Breast epithelium (tissue), 4 donors: ENCODE measurements at regions not wholly inside any gene's neighbourhood (a gene's known extent, or its start where the extent isn't known, plus 50 kb on each side); places are given as distances from the start of the nearest gene placed in this dataset.

ENCODE experiments used
- DNase-seq, 2 donors: peaks; one replicate each; pipeline ENCODE4 v3.0.0-alpha.2; 2019; ENCODE audit warnings: low spot score in 2 of 2
- H3K27ac ChIP-seq, 2 donors: fragments of 200-600 bp; sonication (generic) in 1 of 2; one replicate each; pipeline ENCODE4 v1.5.1; 2016 to 2019; ENCODE audit warnings: mild to moderate bottlenecking in 1 of 2
- H3K27me3 ChIP-seq, 2 donors: fragments of 200-600 bp; sonication (generic) in 1 of 2; one replicate each; pipeline versions ENCODE4 v1.5.1 to v1.6.0; 2017 to 2019; ENCODE audit warnings: control low read depth in 1 of 2, mild to moderate bottlenecking in 1 of 2
- H3K36me3 ChIP-seq: fragments of 200-600 bp; one replicate; pipeline ENCODE4 v1.5.1; 2019
- H3K4me1 ChIP-seq, 2 donors: fragments of 200-600 bp; sonication (generic); one replicate each; pipeline ENCODE4 v1.5.1; 2016 to 2019; ENCODE audit warnings: control low read depth in 1 of 2
- H3K4me3 ChIP-seq, 3 donors: fragments of 200-600 bp; sonication (generic); 1 replicate in 2 of 3; 2 replicates in 1 of 3; pipeline ENCODE4 v1.5.1; 2016 to 2019; ENCODE audit warnings: mild to moderate bottlenecking in 3 of 3, moderate library complexity in 2 of 3
- H3K9me3 ChIP-seq, 2 donors: fragments of 200-600 bp; sonication (generic) in 1 of 2; one replicate each; pipeline ENCODE4 v1.5.1; 2016 to 2019; ENCODE audit warnings: control low read depth in 1 of 2
- POLR2A ChIP-seq: fragments of 450-650 bp; IDR thresholded peaks from one replicate; pipeline ENCODE4 v1.6.1; 2016; ENCODE audit warnings: antibody characterized with exemption, mild to moderate bottlenecking, moderate library complexity
- POLR2AphosphoS5 ChIP-seq, 3 donors: sonication (generic); formaldehyde crosslinking; IDR thresholded peaks; one replicate each; pipeline ENCODE4 v1.6.1; 2017; ENCODE audit warnings: antibody characterized with exemption in 3 of 3
- intact Hi-C: fragments of 100-400 bp; cut with DNase I; formaldehyde crosslinking; loops from one replicate; pipeline ENCODE4 v1.15.1; 2023; ENCODE audit warnings: low total_unique reads
- TF ChIP-seq, protein P1 (sequence below), 3 donors: fragments of 450-650 bp; IDR thresholded peaks; one replicate each; pipeline ENCODE4 v1.5.1; 2016 to 2017; ENCODE audit warnings: antibody characterized with exemption in 3 of 3, mild to moderate bottlenecking in 3 of 3, moderate library complexity in 3 of 3

GRCh38 chr11:116529271-116529670 is 243.5 kb downstream of the BUD13 start:
- TF ChIP-seq, protein P1, sequence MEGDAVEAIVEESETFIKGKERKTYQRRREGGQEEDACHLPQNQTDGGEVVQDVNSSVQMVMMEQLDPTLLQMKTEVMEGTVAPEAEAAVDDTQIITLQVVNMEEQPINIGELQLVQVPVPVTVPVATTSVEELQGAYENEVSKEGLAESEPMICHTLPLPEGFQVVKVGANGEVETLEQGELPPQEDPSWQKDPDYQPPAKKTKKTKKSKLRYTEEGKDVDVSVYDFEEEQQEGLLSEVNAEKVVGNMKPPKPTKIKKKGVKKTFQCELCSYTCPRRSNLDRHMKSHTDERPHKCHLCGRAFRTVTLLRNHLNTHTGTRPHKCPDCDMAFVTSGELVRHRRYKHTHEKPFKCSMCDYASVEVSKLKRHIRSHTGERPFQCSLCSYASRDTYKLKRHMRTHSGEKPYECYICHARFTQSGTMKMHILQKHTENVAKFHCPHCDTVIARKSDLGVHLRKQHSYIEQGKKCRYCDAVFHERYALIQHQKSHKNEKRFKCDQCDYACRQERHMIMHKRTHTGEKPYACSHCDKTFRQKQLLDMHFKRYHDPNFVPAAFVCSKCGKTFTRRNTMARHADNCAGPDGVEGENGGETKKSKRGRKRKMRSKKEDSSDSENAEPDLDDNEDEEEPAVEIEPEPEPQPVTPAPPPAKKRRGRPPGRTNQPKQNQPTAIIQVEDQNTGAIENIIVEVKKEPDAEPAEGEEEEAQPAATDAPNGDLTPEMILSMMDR (IDR thresholded peaks at IDR 0.05): no peak
- TF ChIP-seq POLR2A: no peak
- TF ChIP-seq POLR2AphosphoS5 (IDR thresholded peaks at IDR 0.05): no peak
- Histone ChIP-seq H3K9me3 (peaks cover 0 to 4% of the 10 kb centered on the region in 2 donors), H3K27ac (no peak overlapping the region), H3K4me3 (no peak overlapping the region), H3K36me3 (no peaks in the 10 kb centered on the region), H3K27me3 (peaks cover 0 to 9% of the 10 kb centered on the region in 2 donors), H3K4me1 (no peaks in the 10 kb centered on the region)
- no peak for DNase-seq
- intact Hi-C loops: no loop called here

DNA sequence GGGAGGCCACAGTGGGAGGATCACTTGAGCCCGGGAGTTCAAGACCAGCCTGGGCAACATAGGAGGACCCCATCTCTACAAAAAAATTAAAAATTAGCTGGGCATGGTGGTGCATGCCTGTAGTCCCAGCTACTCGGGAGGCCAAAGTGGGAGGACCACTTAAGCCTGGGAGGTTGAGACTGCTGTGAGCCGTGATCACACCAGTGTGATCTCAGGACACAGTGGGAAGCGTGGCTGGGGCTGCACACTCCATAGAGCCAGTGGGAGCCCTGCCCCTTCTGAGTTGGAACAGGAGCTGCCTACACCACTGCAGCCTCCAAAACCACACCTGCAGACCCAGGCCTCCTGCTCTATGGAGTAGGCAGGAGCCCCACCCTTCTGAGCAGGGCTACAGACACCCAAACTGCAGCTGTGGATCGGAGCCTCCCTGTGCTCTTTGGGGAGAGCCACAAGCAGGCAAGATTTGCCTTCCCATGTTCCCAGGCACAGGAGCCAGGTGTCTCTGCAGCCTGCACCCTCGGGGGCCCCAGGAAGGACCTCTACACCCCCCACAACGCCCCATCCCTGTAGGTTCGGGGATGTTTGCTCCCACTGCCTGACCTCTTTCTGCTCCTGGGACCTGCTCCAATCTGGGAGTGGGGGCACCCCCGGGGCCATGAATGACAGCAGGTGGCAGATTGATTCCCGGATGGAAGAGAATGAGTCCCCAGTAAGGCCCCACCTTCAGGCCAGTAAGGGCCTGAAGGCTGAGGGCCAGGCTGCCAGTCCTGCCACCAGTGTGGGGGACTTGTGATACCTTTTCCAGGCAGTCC is 245.4 kb downstream of the BUD13 start:
- Histone ChIP-seq H3K36me3 (no peaks in the 10 kb centered on the region), H3K4me1 (no peaks in the 10 kb centered on the region), H3K4me3 (no peak overlapping the region), H3K27me3 (peaks cover 0 to 6% of the 10 kb centered on the region in 2 donors), H3K27ac (no peak overlapping the region), H3K9me3 (peaks cover 0 to 4% of the 10 kb centered on the region in 2 donors)
- TF ChIP-seq POLR2AphosphoS5 (IDR thresholded peaks at IDR 0.05) (no peak), POLR2A (no peak)
- TF ChIP-seq, protein P1 (IDR thresholded peaks at IDR 0.05): no peak
- intact Hi-C loops: no loop called here
- no peak for DNase-seq

GRCh38 chr11:116525961-116526495 is 246.8 kb downstream of the BUD13 start:
- Histone ChIP-seq H3K27me3 (peaks cover 0 to 6% of the 10 kb centered on the region in 2 donors), H3K27ac (no peak overlapping the region), H3K4me1 (no peaks in the 10 kb centered on the region), H3K4me3 (no peak overlapping the region), H3K9me3 (peaks cover 0 to 4% of the 10 kb centered on the region in 2 donors), H3K36me3 (no peaks in the 10 kb centered on the region)
- intact Hi-C loops: no loop called here
- no peak for DNase-seq
- TF ChIP-seq POLR2A: no peak
- no peak for TF ChIP-seq POLR2AphosphoS5 (IDR thresholded peaks at IDR 0.05)
- TF ChIP-seq, protein P1 (IDR thresholded peaks at IDR 0.05): no peak

DNA sequence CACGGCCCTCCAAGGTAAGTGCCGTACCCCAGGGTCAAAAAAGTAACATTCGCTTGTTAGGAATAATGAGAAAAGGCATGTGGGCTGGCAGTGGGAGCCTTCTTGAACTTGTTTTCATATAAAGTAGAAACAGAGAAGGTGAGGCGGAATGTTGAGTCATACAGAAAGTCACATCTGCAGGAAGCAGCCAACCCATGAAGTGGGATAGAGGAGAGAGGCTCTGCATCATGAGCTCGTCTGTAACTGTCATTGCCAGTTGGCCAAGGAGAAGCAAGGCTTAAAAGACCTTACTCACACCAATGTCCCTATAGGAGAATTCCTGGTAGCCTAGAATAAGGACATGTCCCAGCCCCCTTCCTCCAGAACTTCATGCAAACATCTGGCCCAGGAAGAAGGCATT is 253.3 kb downstream of the BUD13 start:
- no peaks in the 10 kb centered on the region for H3K4me1 ChIP-seq
- H3K9me3 ChIP-seq: no peaks in the 10 kb centered on the region
- no peaks in the 10 kb centered on the region for H3K27me3 ChIP-seq
- H3K36me3 ChIP-seq: no peaks in the 10 kb centered on the region
- no peak overlapping the region for H3K4me3 ChIP-seq
- TF ChIP-seq, protein P1 (IDR thresholded peaks at IDR 0.05): no peak
- TF ChIP-seq POLR2A (no peak), POLR2AphosphoS5 (IDR thresholded peaks at IDR 0.05) (no peak)
- intact Hi-C loops: no loop called here
- no peak overlapping the region for H3K27ac ChIP-seq
- no peak for DNase-seq

DNA sequence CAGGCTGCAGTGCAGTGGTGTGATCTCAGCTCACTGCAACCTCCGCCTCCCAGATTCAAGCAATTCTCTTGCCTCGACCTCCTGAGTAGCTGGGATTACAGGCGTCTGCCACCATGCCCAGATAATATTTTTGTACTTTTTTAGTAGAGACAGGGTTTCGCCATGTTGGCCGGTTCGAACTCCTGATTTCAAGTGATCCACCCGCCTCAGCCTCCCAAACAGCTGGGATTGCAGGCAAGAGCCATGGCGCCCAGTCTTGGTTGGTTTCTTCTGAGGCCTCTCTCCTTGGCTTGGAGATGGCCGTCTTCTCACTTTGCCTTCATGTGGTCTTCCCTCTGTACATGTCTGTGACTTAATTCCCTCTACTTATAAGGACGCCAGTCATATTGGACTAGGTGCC is 254.6 kb downstream of the BUD13 start:
- DNase-seq: no peak
- intact Hi-C loops: no loop called here
- H3K27ac ChIP-seq: no peak overlapping the region

More for the DNA sequence above, 254.6 kb downstream of the BUD13 start:
- Histone ChIP-seq H3K4me1 (no peaks in the 10 kb centered on the region), H3K9me3 (no peaks in the 10 kb centered on the region), H3K27me3 (no peaks in the 10 kb centered on the region), H3K36me3 (no peaks in the 10 kb centered on the region), H3K4me3 (no peak overlapping the region)
- TF ChIP-seq POLR2AphosphoS5 (IDR thresholded peaks at IDR 0.05) (no peak), POLR2A (no peak)
- TF ChIP-seq, protein P1 (IDR thresholded peaks at IDR 0.05): no peak
